ENCODE measurements at regions not wholly inside any gene's neighbourhood (a gene's known extent, or its start where the extent isn't known, plus 50 kb on each side); places are given as distances from the start of the nearest gene placed in this dataset.

- Histone ChIP-seq H2BK120ac (ENCODE audit: low read depth, low read length) (no peak overlapping the region), H4K8ac (ENCODE audit: low read depth, low read length) (no peak overlapping the region), H3K4me2 (ENCODE audit: insufficient read depth, low read length, poor library complexity, severe bottlenecking) (no peak overlapping the region), H3K9ac (ENCODE audit: low read depth, low read length, poor library complexity) (no peak overlapping the region), H3K4me1 (ENCODE audit: control insufficient read depth in 2 of 2, insufficient read depth in 1 of 2, low read depth in 1 of 2, low read length in 2 of 2) (no peaks in the 10 kb centered on the region), H2BK15ac (ENCODE audit: low read length) (no peak overlapping the region), H3K18ac (ENCODE audit: low read length) (no peak overlapping the region), H2AK5ac (ENCODE audit: low read depth, low read length) (no peak overlapping the region), H3K36me3 (replicated peaks in 1 of 2; ENCODE audit: control insufficient read depth in 2 of 2, insufficient read depth in 2 of 2, low read length in 2 of 2) (no peaks in the 10 kb centered on the region), H3K27me3 (ENCODE audit: control insufficient read depth in 3 of 3, insufficient read depth in 3 of 3, low read depth in 1 of 3, low read length in 3 of 3) (no peaks in the 10 kb centered on the region), H4K91ac (ENCODE audit: low read depth, low read length, poor library complexity) (no peak overlapping the region), H2BK5ac (ENCODE audit: low read length) (no peak overlapping the region), H3K9me3 (replicated peaks in 1 of 2; ENCODE audit: control insufficient read depth in 2 of 2, insufficient read depth in 1 of 2, low read depth in 1 of 2, low read length in 2 of 2) (no peaks in the 10 kb centered on the region), H3K27ac (replicated peaks; ENCODE audit: low read length) (no peak overlapping the region), H3K23ac (ENCODE audit: low read depth, low read length, poor library complexity) (no peak overlapping the region), H3K14ac (ENCODE audit: low read length) (no peak overlapping the region), H3K4me3 (ENCODE audit: low read length in 2 of 2) (no peak overlapping the region), H2AFZ (ENCODE audit: low read length) (no peak overlapping the region), H3K79me1 (ENCODE audit: low read depth, low read length) (no peaks in the 10 kb centered on the region), H2BK12ac (ENCODE audit: low read length) (no peak overlapping the region), H3K4ac (ENCODE audit: low read length) (no peak overlapping the region)
- no peak for DNase-seq (ENCODE audit: low spot score)
- no CpG with 5 or more reads among the region's 6 CpGs for WGBS, 2 donors (ENCODE audit: extremely low coverage in 2 of 2, insufficient read length in 2 of 2, insufficient replicate concordance in 1 of 2)
Measured at GRCh38 chr3:76362643-76363042, 577.3 kb upstream of the ZNF717 start.

- WGBS, 2 donors (ENCODE audit: extremely low coverage in 2 of 2, insufficient read length in 2 of 2, insufficient replicate concordance in 1 of 2) = no CpG with 5 or more reads among the region's 3 CpGs
- no peak overlapping the region for H3K4me2 ChIP-seq (ENCODE audit: insufficient read depth, low read length, poor library complexity, severe bottlenecking)
- no peaks in the 10 kb centered on the region for H3K36me3 ChIP-seq (replicated peaks in 1 of 2; ENCODE audit: control insufficient read depth in 2 of 2, insufficient read depth in 2 of 2, low read length in 2 of 2)
Measured at GRCh38 chr3:76365275-76365674, 579.9 kb upstream of the ZNF717 start.

GRCh38 chr3:76367281-76367680, 581.9 kb upstream of the ZNF717 start:
- Histone ChIP-seq H4K91ac (ENCODE audit: low read depth, low read length, poor library complexity) (no peak overlapping the region), H2AFZ (ENCODE audit: low read length) (no peak overlapping the region), H3K23ac (ENCODE audit: low read depth, low read length, poor library complexity) (no peak overlapping the region), H3K36me3 (replicated peaks in 1 of 2; ENCODE audit: control insufficient read depth in 2 of 2, insufficient read depth in 2 of 2, low read length in 2 of 2) (no peaks in the 10 kb centered on the region), H3K4ac (ENCODE audit: low read length) (no peak overlapping the region), H2BK5ac (ENCODE audit: low read length) (no peak overlapping the region), H2BK15ac (ENCODE audit: low read length) (no peak overlapping the region), H2BK12ac (ENCODE audit: low read length) (no peak overlapping the region), H3K27ac (replicated peaks; ENCODE audit: low read length) (no peak overlapping the region), H3K4me3 (ENCODE audit: low read length in 2 of 2) (no peak overlapping the region), H3K9me3 (replicated peaks in 1 of 2; ENCODE audit: control insufficient read depth in 2 of 2, insufficient read depth in 1 of 2, low read depth in 1 of 2, low read length in 2 of 2) (no peaks in the 10 kb centered on the region), H3K9ac (ENCODE audit: low read depth, low read length, poor library complexity) (no peak overlapping the region), H3K18ac (ENCODE audit: low read length) (no peak overlapping the region), H3K79me1 (ENCODE audit: low read depth, low read length) (no peaks in the 10 kb centered on the region), H3K4me1 (ENCODE audit: control insufficient read depth in 2 of 2, insufficient read depth in 1 of 2, low read depth in 1 of 2, low read length in 2 of 2) (no peaks in the 10 kb centered on the region), H3K4me2 (ENCODE audit: insufficient read depth, low read length, poor library complexity, severe bottlenecking) (no peak overlapping the region), H3K14ac (ENCODE audit: low read length) (no peak overlapping the region), H4K8ac (ENCODE audit: low read depth, low read length) (no peak overlapping the region), H2BK120ac (ENCODE audit: low read depth, low read length) (no peak overlapping the region), H2AK5ac (ENCODE audit: low read depth, low read length) (no peak overlapping the region), H3K27me3 (ENCODE audit: control insufficient read depth in 3 of 3, insufficient read depth in 3 of 3, low read depth in 1 of 3, low read length in 3 of 3) (no peaks in the 10 kb centered on the region)
- DNase-seq (ENCODE audit: low spot score) = no peak
- WGBS, 2 donors (ENCODE audit: extremely low coverage in 2 of 2, insufficient read length in 2 of 2, insufficient replicate concordance in 1 of 2) = no CpG with 5 or more reads among the region's 2 CpGs

More at GRCh38 chr3:76365275-76365674, 579.9 kb upstream of the ZNF717 start:
- Histone ChIP-seq H3K14ac (ENCODE audit: low read length) (no peak overlapping the region), H3K9ac (ENCODE audit: low read depth, low read length, poor library complexity) (no peak overlapping the region), H3K23ac (ENCODE audit: low read depth, low read length, poor library complexity) (no peak overlapping the region), H2BK5ac (ENCODE audit: low read length) (no peak overlapping the region), H2BK12ac (ENCODE audit: low read length) (no peak overlapping the region), H3K18ac (ENCODE audit: low read length) (no peak overlapping the region), H3K4me3 (ENCODE audit: low read length in 2 of 2) (no peak overlapping the region), H4K91ac (ENCODE audit: low read depth, low read length, poor library complexity) (no peak overlapping the region), H3K4ac (ENCODE audit: low read length) (no peak overlapping the region), H3K4me1 (ENCODE audit: control insufficient read depth in 2 of 2, insufficient read depth in 1 of 2, low read depth in 1 of 2, low read length in 2 of 2) (no peaks in the 10 kb centered on the region), H2BK15ac (ENCODE audit: low read length) (no peak overlapping the region), H3K9me3 (replicated peaks in 1 of 2; ENCODE audit: control insufficient read depth in 2 of 2, insufficient read depth in 1 of 2, low read depth in 1 of 2, low read length in 2 of 2) (no peaks in the 10 kb centered on the region), H2AK5ac (ENCODE audit: low read depth, low read length) (no peak overlapping the region), H2BK120ac (ENCODE audit: low read depth, low read length) (no peak overlapping the region), H3K27me3 (ENCODE audit: control insufficient read depth in 3 of 3, insufficient read depth in 3 of 3, low read depth in 1 of 3, low read length in 3 of 3) (no peaks in the 10 kb centered on the region), H3K79me1 (ENCODE audit: low read depth, low read length) (no peaks in the 10 kb centered on the region), H2AFZ (ENCODE audit: low read length) (no peak overlapping the region), H3K27ac (replicated peaks; ENCODE audit: low read length) (no peak overlapping the region), H4K8ac (ENCODE audit: low read depth, low read length) (no peak overlapping the region)
- no peak for DNase-seq (ENCODE audit: low spot score)

- Histone ChIP-seq H4K8ac (ENCODE audit: low read depth, low read length) (no peak overlapping the region), H3K79me1 (ENCODE audit: low read depth, low read length) (no peaks in the 10 kb centered on the region), H4K91ac (ENCODE audit: low read depth, low read length, poor library complexity) (no peak overlapping the region), H3K4me1 (ENCODE audit: control insufficient read depth in 2 of 2, insufficient read depth in 1 of 2, low read depth in 1 of 2, low read length in 2 of 2) (no peaks in the 10 kb centered on the region), H3K27me3 (ENCODE audit: control insufficient read depth in 3 of 3, insufficient read depth in 3 of 3, low read depth in 1 of 3, low read length in 3 of 3) (no peaks in the 10 kb centered on the region), H3K18ac (ENCODE audit: low read length) (no peak overlapping the region), H2BK12ac (ENCODE audit: low read length) (no peak overlapping the region), H3K14ac (ENCODE audit: low read length) (no peak overlapping the region), H3K36me3 (replicated peaks in 1 of 2; ENCODE audit: control insufficient read depth in 2 of 2, insufficient read depth in 2 of 2, low read length in 2 of 2) (no peaks in the 10 kb centered on the region), H3K23ac (ENCODE audit: low read depth, low read length, poor library complexity) (no peak overlapping the region), H2BK15ac (ENCODE audit: low read length) (no peak overlapping the region), H2BK5ac (ENCODE audit: low read length) (no peak overlapping the region), H2AK5ac (ENCODE audit: low read depth, low read length) (no peak overlapping the region), H2BK120ac (ENCODE audit: low read depth, low read length) (no peak overlapping the region), H3K4me2 (ENCODE audit: insufficient read depth, low read length, poor library complexity, severe bottlenecking) (no peak overlapping the region), H3K9ac (ENCODE audit: low read depth, low read length, poor library complexity) (no peak overlapping the region), H3K4ac (ENCODE audit: low read length) (no peak overlapping the region), H3K4me3 (ENCODE audit: low read length in 2 of 2) (no peak overlapping the region), H2AFZ (ENCODE audit: low read length) (no peak overlapping the region), H3K9me3 (replicated peaks in 1 of 2; ENCODE audit: control insufficient read depth in 2 of 2, insufficient read depth in 1 of 2, low read depth in 1 of 2, low read length in 2 of 2) (no peaks in the 10 kb centered on the region), H3K27ac (replicated peaks; ENCODE audit: low read length) (no peak overlapping the region)
- DNase-seq (ENCODE audit: low spot score) = no peak
- no CpG with 5 or more reads among the region's 5 CpGs for WGBS, 2 donors (ENCODE audit: extremely low coverage in 2 of 2, insufficient read length in 2 of 2, insufficient replicate concordance in 1 of 2)
Measured at GRCh38 chr3:76369170-76369569, 583.8 kb upstream of the ZNF717 start.

Data from neuronal stem cell (in vitro differentiated cells).